NT2/D1 (cell line): ENCODE measurements at regions not wholly inside any gene's neighbourhood (a gene's known extent, or its start where the extent isn't known, plus 50 kb on each side); places are given as distances from the start of the nearest gene placed in this dataset.

Source experiments
- DNase-seq: peaks from one replicate; pipeline ENCODE4 v3.0.0-alpha.2; 2011; ENCODE audit warnings: low read depth, low spot score
- H3K27me3 ChIP-seq: 2 replicates; pipeline ENCODE4 v1.6.0; 2011; ENCODE audit warnings: mild to moderate bottlenecking; ENCODE audit not compliant: insufficient read length, insufficient read depth
- H3K36me3 ChIP-seq: 2 replicates; pipeline ENCODE4 v1.6.1; 2011; ENCODE audit warnings: mild to moderate bottlenecking, low read length, mixed read lengths; ENCODE audit not compliant: insufficient read depth, insufficient read length
- H3K4me1 ChIP-seq: 2 replicates; pipeline ENCODE4 v1.5.1; 2011; ENCODE audit not compliant: insufficient read depth, insufficient read length
- H3K4me3 ChIP-seq: 2 replicates; pipeline ENCODE4 v1.5.1; 2011; ENCODE audit warnings: low read depth; ENCODE audit not compliant: insufficient read length
- H3K9ac ChIP-seq: 2 replicates; pipeline ENCODE4 v1.6.0; 2011; ENCODE audit warnings: low read depth; ENCODE audit not compliant: insufficient read length
- H3K9me3 ChIP-seq: 2 replicates; pipeline ENCODE4 v1.5.1; 2011; ENCODE audit warnings: mild to moderate bottlenecking, low read length; ENCODE audit not compliant: insufficient read depth
- SUZ12 ChIP-seq: IDR thresholded peaks from 2 replicates; pipeline ENCODE4 v1.6.1; 2011; ENCODE audit not compliant: insufficient read length, insufficient read depth; ENCODE audit errors: extremely low read depth
- YY1 ChIP-seq: IDR thresholded peaks from 2 replicates; pipeline ENCODE4 v1.6.1; 2011; ENCODE audit not compliant: insufficient read length, insufficient read depth
- ZNF274 ChIP-seq: IDR thresholded peaks from 2 replicates; pipeline ENCODE4 v1.6.1; 2011; ENCODE audit warnings: mild to moderate bottlenecking, low read depth, low read length

- H3K9ac ChIP-seq: no peak overlapping the region
- no peaks in the 10 kb centered on the region for H3K4me1 ChIP-seq
- DNase-seq: no peak
- no peaks in the 10 kb centered on the region for H3K27me3 ChIP-seq
- H3K9me3 ChIP-seq: no peaks in the 10 kb centered on the region
- no peaks in the 10 kb centered on the region for H3K36me3 ChIP-seq
- TF ChIP-seq SUZ12: no peak
- TF ChIP-seq ZNF274: no peak
- no peak for TF ChIP-seq YY1
- H3K4me3 ChIP-seq: no peak overlapping the region
Measured at GRCh38 chr6:51553246-51554015, 534.0 kb downstream of the PKHD1 start.

GRCh38 chr6:51554029-51554428 lies 533.4 kb downstream of the PKHD1 start:
- no peaks in the 10 kb centered on the region for H3K9me3 ChIP-seq
- H3K4me3 ChIP-seq: no peak overlapping the region
- no peak overlapping the region for H3K9ac ChIP-seq
- no peaks in the 10 kb centered on the region for H3K27me3 ChIP-seq
- no peaks in the 10 kb centered on the region for H3K36me3 ChIP-seq
- no peaks in the 10 kb centered on the region for H3K4me1 ChIP-seq
- TF ChIP-seq YY1 (no peak), SUZ12 (no peak), ZNF274 (no peak)
- no peak for DNase-seq

GRCh38 chr6:51559059-51559458 lies 528.4 kb downstream of the PKHD1 start:
- H3K4me3 ChIP-seq: no peak overlapping the region
- no peak for TF ChIP-seq ZNF274
- TF ChIP-seq YY1: no peak
- TF ChIP-seq SUZ12: no peak
- no peak for DNase-seq
- H3K36me3 ChIP-seq: no peaks in the 10 kb centered on the region
- no peak overlapping the region for H3K9ac ChIP-seq
- no peaks in the 10 kb centered on the region for H3K4me1 ChIP-seq
- no peaks in the 10 kb centered on the region for H3K9me3 ChIP-seq
- H3K27me3 ChIP-seq: no peaks in the 10 kb centered on the region

DNA sequence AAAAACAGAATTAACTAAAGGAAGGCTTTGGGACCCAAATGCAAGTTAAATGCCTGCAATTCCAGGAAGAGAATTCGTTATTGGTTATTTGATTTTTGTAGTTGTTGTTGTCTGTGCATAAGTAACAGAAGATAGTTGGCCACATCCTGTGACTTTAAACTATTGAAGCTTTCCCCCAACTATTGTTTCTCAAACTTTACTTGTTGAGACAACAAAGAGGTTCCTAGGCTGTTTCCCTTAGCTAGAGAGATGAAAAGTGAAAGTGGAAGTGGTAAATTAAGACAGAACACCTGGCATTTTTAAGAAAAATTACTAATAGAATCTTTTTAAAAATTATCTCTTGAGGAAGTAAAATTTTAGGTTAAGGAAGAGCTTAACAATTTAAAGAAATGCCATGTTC lies 525.2 kb downstream of the PKHD1 start:
- H3K9ac ChIP-seq: no peak overlapping the region

More for the DNA sequence above, 525.2 kb downstream of the PKHD1 start:
- no peak overlapping the region for H3K4me3 ChIP-seq
- no peak for TF ChIP-seq YY1
- no peaks in the 10 kb centered on the region for H3K9me3 ChIP-seq
- no peak for DNase-seq
- H3K4me1 ChIP-seq: no peaks in the 10 kb centered on the region
- no peaks in the 10 kb centered on the region for H3K27me3 ChIP-seq
- no peaks in the 10 kb centered on the region for H3K36me3 ChIP-seq
